ENCODE measurements at regions not wholly inside any gene's neighbourhood (a gene's known extent, or its start where the extent isn't known, plus 50 kb on each side); places are given as distances from the start of the nearest gene placed in this dataset.
"Not testable (repeated sequence)": the region's sequence is repeated elsewhere in the genome, so short reads cannot be mapped to it uniquely, and the experiment has no call there.

DNA sequence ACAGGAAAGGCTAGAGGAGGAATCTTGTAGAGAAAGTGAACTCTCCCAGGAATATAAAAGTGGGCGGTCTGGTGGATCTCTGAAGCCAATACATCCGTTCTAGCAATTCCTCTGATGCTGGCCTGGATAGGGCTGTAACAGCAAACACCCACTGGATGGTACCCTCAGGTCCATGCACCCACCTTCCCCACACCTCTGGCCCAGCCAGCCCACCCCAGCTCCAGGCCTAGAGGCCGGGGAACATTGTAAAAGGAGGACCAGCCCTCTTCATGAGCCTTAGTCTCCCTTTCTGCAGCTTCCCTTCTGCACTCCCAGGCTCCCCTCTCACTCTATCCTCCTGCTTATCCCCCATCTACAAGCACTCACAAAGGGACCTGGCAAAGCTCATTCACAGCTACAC is 443.9 kb downstream of the BUD13 start:
- DNase-seq: no peak

DNA sequence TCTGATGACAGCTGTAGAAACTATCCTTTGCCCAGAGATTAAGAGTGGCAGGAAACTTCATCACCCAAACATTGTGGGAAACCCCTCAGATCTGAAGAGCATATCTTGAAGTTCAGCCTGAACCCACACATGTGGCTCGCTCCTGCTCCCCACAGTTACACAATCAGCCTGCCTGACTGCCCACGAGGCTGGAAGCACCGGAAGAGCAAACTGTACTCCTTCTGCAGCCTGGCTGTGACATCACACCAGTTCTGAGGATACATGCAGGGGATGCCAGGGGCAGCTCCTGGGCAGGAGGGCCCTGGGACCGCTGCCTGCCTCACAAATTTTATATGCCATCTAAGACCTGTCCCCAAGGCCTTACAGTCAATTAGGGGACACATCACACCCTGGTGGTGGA is 444.4 kb downstream of the BUD13 start:
- no peak for DNase-seq

DNA sequence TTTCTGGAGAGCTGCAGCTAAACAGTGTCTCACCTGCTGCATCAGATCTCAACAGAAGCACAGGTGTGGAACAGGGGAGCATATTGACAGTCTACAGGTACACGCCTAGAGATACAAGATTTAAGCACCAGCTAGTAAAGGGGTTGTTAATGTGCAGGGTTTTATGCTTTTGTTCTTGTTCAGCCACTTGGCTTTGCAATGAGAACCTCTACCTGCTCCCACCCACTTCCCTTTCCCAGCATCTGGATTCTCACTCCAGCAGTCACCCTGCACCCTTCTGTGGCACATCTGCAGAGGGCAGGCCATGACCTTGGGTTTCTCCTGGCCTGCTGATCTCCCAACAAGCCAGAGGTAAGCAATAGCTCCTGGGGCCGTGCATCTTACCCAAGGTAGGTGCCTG is 446.6 kb downstream of the BUD13 start:
- no peak for DNase-seq

DNA sequence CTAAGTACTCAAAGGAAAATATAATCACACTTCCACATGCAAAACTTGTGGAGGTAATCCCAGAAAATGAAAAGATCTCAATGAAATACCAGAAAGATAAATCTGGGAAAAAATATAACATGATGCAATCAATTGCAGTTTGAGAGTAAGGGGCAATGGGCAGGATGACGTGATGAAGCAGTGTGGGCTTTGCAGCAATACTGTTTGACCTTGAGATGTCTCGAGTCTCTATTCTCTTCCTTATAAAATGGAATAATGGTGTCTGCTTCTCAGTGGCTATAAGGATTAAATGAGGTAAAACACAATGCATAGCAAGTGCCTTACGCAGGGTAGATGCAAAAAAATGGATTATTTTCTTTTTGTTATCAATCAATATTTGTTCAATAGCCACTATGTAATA is 447.5 kb downstream of the BUD13 start:
- DNase-seq: no peak

DNA sequence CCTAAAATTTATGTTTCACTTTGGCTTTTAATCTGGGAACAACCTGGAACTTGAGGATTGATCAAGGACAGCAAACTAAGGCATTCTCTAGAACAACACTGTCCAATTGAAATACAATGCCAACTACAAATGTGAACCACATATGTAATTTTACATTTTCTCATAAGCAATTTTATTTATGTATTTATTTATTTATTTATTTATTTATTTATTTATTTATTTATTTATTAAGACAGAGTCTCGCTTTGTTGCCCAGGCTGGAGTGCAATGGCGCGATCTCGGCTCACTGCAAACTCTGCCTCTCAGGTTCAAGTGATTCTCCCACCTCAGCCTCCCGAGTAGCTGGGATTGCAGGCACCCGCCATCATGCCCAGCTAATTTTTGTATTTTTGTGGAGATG is 448.7 kb downstream of the BUD13 start:
- not testable (repeated sequence) for DNase-seq

DNA sequence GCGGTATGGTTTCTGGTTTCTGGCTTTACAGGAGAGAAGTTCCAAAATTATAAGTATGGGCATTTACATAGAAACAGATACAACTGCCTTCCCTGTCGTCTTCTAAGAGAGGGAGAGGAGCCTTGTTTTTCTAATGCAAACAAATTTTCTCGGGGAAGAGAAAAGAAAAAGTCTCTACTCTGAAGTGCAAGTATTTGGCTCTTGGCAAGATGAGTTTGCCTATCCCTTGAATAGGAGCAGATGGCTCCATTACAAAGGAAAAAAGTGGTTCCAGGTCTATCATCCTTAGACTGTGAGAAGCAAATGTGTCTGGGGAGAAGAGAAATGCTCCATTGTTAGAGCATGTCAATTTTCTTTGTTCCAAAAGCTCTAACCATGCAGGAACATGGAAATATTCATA is 455.6 kb downstream of the BUD13 start:
- no peak for DNase-seq

DNA sequence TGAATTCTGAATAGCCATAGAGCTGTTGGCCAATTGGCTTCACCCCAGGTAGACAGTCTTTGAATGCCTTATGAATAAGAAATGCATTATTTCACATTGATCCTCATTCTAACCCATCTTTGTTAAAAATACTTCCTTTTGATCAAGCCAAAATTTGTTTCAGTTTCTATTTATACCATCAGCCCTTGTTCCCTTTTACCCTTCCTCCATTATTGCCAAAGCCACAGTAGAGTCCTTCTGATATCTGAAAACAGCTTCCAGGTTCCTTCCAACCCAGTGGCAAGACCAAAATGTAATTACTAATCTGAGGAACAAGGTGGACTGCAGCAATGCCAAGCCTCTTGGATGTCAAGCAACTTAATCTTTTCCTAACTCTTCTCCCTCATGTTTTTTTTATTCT is 458.8 kb downstream of the BUD13 start:
- no peak for DNase-seq

DNA sequence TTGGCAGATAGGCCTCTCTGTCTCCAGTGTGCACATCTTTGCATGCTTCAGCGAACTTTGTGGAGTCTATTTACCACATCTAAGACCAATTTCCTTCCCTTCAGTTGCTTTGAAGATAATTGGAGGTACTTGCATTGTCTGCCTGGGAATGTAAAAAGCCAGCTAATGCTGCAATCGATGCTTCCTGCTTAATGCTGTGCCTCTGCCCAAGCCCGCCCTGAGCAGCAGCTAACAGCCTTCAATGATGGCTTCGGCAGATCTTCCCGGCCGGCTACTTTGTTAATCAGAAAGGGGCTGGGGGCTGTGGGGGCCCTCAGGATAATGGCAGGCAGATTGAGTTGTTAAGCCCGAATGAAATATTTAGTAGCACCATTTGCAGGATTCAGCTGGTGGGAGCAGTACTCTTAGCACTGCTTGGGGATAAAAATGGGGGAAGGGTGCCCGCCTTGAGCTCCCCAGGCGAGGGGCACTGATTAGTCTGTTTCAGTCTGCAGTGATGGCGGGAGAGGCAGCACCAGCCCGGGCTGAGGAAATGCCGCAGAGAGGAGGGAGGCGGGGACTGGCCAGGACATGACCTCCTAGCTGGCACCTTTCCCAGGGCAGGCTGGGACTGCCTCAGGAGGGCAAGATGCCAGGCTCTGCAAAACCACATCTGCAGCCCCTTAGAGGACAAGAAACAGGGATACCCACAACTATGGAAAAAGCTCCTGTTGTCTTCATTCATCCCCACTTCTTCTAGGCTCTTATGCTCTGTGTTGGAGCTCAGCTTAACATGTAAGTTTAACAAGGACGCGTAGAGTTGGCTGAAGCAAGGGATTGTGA is 460.0 kb downstream of the BUD13 start:
- no peak for DNase-seq

DNA sequence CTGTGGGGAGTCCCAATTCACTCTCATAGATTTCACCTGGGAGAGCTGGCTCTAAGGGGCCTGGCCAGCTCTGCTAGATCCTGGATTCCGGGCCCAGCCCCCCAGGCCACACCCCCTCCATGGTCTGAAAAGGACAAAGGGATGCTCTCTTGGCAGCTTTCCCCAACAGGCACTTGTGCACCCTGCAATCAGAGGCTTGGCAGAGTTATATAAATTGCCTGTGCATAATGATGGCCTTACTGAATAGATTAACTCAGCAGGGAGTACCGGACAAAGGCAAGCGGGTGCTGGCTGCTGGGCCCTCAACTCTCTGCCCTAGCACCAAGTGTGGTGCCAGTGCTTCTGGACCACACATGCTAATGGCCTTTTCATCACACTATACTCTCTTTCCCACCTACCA is 461.6 kb downstream of the BUD13 start:
- DNase-seq: peak; percentile 33

DNA sequence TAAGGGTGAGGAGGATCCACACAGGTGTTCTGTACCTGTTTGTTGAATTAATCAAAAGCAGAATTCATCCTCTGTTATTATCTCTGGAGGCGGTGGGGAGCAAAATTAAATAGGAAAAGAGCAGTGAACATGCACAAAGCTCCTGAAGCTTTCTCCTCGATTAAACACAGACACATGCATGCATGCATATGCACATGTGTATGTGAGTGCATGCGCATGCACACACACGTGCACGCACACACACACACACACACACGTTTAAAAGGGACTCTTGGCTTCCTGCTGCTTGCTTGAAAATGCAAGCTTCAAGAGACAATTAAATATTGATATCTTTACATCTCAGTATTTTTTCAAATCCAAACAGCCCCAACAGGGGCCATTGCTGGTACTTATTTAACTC is 462.1 kb downstream of the BUD13 start:
- no peak for DNase-seq

DNA sequence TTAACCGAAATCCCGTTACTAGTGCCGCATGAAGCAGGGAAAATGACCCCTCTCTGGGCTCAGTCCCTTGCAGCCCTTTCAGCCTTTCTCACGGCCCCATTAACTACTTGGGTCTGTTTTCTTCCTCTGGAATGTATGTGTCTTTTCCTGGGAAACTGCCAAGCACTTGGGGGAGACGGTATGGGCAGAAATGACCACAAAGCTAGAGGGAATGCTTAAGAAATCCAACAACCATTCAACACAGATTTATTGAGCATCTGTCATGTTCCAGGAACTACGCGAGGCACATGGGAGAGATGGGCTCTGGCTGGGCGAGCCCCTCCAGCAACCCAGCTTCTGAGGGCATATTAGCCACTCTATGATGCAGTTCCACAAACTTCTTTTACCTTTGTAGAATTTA is 462.6 kb downstream of the BUD13 start:
- DNase-seq: no peak

DNA sequence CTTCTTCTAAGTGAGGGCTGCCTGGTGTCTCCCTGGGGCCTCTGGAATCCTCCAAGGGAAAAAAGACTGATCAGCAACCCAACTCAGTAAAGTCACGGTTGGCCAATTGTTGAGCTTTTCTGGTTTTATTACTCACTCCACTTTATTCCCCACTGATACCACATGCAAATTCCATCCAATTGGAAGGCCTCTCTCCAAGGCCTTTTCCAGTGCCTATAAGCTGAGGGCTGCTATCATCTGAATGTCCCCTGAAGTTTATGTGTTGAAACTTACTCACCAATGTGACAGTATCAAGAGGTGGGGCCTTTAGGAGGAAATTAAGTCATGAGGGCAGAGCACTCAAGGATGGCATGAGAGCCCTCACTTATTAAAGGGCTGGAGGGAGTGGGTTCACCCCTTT is 463.3 kb downstream of the BUD13 start:
- DNase-seq: no peak

DNA sequence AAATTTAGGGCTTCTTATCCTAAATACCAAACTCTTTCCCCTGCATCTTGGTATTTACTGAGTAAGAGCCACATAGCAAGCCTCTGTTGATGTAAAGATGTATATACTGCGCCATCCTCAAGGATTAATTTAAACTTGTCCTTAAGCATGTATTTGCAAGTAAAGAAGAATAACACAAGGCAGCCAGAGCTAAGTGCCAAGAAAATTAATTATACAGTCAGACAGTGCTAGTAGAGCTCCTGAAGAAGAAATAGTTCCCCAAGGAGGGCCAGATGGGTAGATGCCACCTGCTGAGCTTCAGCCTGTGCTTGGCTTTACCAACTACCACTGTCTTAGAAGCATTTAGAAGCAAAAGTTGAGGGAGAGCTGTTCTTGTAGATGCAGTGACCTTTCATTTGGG is 470.0 kb downstream of the BUD13 start:
- no peak for DNase-seq

DNA sequence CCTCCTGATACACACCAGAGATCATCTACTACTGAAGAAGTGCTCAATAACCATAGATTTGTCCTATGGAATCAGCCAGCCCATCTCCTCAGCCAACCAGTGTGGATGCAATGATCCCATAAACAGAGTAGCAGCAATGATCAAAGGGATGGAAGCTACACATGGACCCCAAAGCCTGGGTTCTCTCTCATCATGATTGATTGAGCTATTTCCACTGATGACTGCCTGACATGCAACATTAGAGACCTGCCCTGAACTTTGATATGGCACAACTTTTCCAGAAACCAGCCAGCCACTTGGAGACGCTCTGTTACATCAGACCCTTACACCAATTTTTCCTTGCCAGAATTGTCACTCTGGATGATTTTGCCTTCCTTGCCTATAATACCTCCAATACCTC is 471.6 kb downstream of the BUD13 start:
- no peak for DNase-seq

DNA sequence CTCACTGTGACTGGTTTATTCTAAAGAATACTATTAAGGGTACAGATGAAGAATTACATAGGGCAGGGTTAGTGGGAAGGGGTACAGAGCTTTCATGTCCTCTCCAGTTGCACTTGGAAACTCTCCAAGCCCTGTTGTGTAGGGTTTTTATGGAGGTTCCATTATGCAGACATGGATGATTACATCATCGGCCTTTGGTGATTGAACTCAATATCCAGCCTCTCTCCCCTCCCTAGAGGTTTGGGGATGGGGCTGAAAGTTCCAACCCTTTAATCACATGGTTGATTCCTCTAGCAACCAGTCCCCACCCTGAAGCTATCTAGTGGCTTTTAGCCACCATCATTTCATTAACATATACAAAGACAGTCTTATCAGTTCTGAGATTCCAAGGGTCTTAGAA is 472.6 kb downstream of the BUD13 start:
- no peak for DNase-seq

DNA sequence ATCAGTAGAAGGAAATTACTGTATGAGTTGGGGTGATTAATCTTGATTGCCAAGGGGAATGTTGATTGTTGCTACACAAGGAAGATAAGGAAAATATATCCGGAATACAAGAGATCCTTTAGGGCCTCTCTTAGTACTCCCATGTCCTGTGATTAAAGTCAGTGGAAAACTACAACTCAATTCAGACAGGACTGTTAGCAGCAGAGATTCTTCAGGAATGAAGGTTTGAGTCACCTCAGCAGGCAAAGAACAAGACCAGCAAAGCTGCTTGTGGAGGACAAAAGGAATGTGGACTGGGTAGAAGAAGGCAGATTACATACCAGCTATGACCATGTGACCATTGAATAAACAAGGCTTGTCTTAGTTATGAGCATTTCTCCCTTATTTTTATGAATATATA is 478.2 kb downstream of the BUD13 start:
- DNase-seq: no peak

DNA sequence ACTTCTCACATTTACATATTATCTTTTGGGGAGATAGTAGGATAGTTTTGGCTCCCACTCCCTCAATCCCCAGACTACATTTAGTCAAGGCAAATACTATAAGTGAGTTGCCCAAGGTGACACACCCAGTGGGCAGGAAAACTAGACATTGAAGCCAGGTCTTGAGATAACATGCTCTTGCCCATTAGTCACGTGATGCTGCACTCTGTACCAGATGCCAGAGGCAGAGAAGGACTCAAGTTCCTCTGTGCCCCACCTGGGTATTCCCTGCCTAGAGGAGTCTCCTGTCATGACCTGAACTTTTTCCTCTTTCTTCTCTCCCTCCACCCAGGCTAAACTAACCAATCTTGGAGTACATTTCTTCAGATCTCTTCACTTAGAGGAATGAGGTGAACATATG is 484.9 kb downstream of the BUD13 start:
- no peak for DNase-seq

DNA sequence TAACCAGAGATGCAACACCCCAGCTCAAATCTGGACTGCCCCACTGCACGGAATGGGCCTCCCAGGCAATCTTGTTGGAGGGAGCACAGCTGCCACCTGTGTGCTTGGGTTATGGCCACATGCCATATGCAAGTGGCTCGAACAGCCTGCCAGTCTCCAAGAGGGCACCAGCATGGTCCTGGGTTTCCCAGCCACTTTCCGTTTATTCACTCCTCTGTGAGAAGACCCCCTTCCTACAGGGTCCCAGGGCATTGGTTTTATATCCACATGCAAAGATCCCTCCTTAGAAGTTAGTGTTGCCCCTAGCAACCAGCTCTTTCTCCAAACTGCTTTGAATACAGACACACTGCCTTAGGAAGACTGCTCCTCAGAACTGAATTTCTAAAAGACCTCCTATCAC is 487.8 kb downstream of the BUD13 start:
- DNase-seq: no peak

DNA sequence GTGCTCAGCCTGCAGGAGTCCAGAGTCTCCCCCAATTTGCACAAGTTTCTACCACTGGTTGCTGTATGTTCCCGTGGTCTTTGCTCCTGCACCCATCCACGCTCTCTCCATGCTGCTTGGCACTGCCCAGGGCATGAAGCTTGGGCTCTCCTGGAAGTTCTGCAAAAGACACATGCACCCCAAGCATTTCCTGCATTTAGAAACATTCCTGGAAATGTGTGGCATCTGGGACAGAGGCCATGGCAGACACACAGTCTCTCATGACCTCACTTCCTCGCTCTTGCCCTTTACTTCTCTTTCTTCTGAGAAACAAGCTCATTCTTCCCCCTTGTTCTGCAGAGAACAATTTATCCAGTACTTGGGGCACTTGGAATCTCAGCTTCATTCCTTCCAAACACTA is 489.5 kb downstream of the BUD13 start:
- no peak for DNase-seq

DNA sequence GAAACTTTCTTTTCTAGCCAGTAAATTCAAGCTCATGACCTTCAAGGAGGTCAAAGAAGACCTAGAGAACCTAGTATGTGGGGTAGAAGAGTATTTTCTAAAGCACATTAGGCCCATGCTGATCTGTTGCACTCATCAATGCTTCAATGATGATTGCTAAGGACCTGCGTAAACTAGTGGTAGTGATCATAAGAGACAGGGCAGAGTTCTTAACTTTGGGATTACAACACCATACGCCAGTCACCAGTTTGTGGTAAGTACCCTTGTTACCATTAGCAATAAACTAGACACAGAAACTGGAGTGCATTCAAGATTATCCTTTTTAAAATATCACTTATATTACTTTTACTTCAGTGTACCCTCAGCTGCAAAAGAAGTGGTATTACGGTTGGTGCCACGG is 490.3 kb downstream of the BUD13 start:
- DNase-seq: no peak

DNA sequence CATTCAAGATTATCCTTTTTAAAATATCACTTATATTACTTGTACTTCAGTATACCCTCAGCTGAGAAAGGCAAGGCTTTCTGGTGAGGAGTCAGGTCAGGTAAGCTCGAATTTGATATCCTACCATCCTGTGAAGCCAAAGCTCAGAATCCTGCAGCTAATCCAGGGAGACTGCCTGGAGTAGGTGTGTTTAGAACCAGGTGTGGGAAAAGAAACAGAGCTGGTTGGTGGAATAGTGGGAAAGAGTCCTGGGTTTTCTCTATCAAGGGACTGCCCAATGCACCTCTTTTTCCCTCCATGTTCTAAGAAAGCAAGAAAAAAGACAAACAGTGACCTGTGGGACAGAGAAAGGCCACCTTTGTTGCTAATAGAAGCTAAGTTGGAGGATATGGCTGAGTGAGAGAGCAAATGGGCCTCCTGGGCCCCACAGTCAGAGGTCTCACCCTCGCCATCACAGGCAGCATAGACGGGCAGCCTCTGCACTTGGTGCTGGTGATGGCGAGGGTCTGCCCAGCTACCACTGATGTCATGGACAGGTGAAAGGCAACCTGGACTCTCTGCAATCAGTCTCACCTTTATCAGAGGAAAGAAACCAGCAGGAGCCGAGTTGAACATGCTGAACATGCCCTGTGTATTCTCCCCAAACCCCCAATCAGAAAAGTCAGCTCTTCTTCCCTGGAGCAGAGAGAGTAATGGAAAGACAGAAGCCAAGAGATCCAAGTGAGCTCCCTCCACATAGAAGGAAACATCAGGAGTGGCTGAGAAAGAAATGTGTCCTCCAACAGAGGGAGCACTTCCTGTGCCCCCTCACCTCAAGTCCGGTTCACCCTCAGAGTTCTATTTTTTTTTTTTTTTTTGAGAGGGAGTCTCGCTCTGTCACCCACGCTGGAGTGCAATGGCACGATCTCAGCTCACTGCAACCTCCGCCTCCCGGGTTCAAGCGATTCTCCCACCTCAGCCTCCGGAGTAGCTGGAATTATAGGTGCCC is 491.3 kb downstream of the BUD13 start:
- DNase-seq: no peak

DNA sequence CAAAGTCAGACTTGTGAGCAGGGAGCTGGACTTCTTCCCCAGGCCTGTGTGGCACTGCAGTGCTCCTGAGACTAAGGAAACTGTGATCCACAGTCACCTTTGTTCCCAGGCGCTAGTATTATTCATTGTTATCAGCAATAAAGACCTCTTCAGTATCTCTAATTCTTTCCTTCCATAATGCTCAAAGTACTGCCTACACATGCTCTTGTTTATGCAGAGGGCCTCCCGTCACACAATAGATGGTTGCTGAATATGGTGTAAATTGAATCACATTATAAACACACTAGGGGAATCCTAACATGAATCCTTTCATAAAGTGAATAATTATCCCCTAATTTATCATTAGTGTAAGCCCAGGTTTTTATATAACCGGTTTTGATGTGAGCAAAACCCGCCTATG is 493.3 kb downstream of the BUD13 start:
- no peak for DNase-seq

DNA sequence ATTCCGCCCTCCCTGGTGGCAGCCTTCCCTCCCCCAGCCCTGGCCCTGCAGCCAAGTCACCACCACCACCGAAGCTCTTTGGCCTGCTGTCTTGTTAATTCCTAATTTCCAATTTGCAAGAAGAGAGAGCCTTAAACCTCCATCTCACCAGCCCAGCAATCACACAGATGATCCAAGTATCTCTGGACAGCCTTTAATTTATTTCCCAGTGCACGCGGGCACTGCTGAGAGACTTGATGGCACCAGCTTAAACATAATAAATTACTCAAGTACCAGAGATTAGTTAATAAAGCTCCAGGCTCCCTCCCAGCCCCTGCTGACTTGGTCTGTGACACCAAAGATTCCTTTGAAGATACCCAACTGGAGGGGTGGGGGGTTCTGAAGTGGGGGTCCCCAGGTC is 494.7 kb downstream of the BUD13 start:
- DNase-seq: no peak

All from NCI-H1436 treated with DMSO at 0.1 percent for 48 hours (cell line).